GM21515 (cell line): ENCODE measurements at regions not wholly inside any gene's neighbourhood (a gene's known extent, or its start where the extent isn't known, plus 50 kb on each side); places are given as distances from the start of the nearest gene placed in this dataset.

Experiments
- ATAC-seq: cut with Tn5 transposase; IDR thresholded peaks from one replicate; pipeline ENCODE4 v1.9.1; 2021; ENCODE audit not compliant: unreplicated experiment

GRCh38 chr2:47315475-47315874, 53.6 kb upstream of the EPCAM start:
- no peak for ATAC-seq

GRCh38 chr2:47313728-47314127, 55.4 kb upstream of the EPCAM start:
- ATAC-seq = no peak

GRCh38 chr2:47313141-47313691, 55.9 kb upstream of the EPCAM start:
- ATAC-seq = no peak

DNA sequence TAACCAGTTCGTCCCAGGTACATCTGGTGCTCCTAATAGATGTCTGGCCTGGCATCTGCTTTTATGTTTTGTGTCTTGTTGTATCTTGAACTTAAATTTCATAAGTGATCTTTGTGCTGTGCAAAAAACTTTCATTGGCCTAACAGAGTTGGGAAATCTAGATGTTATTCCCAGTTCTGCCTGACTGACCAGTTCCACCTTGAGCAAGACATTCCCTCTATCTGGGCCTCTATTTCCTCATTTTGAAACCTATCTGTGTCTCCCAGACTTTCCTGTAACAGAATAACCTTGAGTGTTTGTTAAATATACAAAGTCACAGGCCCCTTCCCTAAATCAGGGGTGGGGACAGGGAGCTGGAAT, 56.6 kb upstream of the EPCAM start:
- no peak for ATAC-seq

DNA sequence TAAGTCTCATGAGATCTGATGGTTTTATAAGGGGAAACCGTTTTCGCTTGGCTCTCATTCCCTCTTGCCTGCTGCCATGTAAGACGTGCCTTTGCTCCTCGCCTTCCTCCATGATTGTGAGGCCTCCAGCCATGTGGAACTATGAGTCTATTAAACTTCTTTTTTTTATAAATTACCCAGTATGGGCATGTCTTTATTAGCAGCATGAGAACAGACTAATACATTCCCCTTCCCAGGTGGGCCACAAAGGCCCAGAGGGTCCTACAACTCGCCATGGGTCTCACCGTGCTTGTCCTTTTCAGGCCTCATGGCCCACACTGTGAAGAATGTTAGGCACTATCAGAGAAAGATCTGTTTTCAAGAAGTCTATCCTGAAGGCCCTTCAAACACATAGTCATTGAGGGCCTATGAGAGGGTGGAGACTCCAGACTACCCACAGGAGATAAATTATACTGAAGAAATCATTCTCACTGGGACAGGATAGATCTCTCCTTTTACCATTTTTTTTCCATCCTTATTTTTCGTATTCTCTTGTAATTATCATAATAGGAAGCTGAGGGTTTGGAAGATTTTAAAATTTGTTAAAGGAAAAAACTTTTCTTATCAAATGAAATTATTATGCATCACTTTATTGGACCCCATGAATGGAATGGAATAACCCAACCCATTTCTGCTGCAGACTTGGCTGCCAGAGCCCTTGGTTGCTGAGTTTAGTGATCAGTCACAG, 57.2 kb upstream of the EPCAM start:
- no peak for ATAC-seq

DNA sequence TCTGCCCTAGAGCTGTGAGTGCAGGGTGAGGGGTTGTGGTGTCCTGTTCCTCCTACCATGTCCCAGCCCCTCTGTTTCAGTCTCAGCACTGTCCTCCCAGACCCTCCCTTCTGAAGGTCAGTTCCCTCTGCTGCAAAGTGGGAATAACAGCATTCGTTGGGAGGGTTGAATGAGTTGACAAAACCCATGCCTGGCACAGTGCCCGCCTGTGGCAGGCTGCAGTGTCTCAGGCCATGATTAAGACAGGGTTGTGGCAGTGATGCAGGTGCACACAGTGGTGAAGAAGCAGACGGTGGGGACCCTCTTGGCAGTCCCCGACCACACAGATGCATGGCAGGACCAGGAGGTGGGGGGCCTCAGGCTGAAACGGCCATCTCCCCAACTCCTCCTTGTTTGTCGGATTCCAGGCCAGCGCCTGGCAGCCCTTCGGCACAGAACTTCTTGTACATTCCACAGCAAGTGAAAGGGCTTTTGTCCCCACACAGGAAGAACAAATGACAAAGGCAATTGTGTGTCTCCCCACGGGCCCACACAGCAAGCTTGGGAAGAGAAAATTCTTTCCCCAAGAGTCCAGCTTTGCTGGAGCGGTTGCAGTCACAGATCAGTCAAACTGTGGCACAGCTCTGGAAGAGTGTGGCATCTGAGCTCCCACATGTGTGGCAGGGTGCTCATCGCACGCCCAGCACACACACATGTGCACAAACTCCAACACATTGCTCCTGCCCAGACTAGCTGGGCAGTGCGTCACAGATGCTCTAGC, 58.1 kb upstream of the EPCAM start:
- ATAC-seq = peak; percentile 9

- ATAC-seq = peak; percentile 84
Measured at GRCh38 chr2:47309952-47310800, 58.9 kb upstream of the EPCAM start.

GRCh38 chr2:47309472-47309951, 59.6 kb upstream of the EPCAM start:
- ATAC-seq = peak; percentile 7

DNA sequence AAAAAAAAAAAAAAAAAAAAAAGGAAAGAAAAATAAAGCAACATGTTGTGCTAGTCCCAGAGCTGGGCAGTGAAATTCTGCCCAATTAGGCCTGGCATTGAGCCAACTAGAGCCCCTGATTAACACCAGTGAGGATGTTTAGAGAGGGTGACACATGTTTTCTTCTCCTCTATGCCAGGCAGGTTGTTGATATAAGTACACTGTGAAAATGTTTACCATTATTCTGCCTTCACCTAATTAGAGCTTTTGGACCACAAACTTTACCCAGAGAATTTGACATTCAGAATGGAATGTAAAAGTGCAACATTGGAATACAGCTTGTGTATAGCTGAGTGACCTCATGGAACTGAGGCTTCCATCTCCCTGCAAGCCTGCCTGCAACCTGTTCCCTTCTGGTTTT, 62.0 kb upstream of the EPCAM start:
- no peak for ATAC-seq

- ATAC-seq = no peak
Measured at GRCh38 chr2:47304654-47305053, 64.5 kb upstream of the EPCAM start.

DNA sequence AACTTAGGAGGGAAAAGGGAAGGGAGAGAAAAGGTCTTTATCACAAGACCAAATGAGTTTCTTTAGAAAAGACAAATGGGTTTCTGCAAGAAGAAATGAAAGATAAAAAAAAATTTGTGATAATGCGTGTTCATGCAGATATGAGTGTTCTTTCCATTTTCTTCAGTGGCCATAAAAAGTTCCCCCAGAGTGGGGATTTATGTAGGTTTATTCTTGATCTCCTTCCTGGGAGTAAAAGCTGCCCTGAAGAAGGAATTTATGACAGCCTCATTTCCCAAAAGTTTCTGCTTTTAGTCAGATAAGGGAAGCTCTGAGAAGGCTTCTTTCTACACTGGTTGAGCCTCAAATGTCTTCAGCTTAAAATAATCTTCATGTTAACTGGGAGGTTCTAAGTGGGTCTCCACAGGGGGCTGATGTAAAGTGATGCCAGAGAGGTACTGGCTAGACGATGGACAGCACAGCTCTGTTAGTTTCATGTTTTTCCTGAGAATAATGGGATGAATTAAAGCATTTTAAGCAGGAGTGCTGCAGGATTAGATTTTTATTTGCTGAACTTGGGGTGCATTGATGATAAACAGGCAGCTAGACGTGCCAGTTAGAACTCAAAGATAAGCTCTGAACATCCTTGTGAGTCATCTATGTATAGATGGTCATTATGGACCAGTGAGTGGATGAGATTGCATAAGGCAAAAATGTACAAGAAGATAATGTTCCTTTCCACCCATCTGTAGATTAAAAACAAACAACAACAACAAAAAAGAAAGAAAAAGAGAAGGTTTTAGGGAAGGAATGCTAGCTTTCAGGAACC, 65.6 kb upstream of the EPCAM start:
- no peak for ATAC-seq

DNA sequence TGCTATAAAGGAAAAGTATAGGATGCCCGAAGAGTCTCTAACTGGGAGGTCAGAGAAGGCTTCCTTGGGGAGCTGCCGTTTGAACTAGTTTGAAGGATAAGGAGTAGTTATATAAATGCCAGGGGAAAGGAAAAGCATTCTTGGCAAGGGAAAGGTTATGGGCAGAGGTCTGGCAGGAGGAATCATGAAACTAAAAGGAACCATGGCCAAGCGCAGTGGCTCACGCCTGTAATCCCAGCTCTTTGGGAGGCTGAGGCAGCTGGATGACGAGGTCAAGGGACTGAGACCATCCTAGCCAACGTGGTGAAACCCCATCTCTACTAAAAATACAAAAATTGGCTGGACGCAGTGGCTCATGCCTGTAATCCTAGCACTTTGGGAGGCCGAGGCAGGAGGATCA, 66.8 kb upstream of the EPCAM start:
- ATAC-seq = no peak

DNA sequence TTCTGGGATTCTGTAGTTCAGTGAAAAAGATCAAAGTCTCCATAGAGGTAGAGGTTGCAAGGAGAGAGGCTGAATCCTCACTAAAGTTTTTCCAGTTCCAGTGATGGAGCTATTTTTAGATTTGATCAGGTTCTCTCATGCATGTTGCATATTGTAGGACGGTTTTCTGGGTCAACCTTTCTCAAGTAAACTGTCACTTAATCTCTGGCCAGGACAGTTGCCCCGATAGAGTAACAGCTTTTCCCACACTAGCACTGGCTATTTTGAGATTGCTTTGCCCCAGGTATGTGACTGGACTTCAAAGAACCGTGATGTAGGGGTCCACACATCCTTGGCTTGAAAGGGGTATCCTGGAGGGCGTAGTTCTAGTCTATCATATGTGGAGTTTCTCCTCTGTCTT, 67.4 kb upstream of the EPCAM start:
- ATAC-seq = no peak

GRCh38 chr2:47301277-47301618, 67.9 kb upstream of the EPCAM start:
- ATAC-seq = peak; percentile 52

DNA sequence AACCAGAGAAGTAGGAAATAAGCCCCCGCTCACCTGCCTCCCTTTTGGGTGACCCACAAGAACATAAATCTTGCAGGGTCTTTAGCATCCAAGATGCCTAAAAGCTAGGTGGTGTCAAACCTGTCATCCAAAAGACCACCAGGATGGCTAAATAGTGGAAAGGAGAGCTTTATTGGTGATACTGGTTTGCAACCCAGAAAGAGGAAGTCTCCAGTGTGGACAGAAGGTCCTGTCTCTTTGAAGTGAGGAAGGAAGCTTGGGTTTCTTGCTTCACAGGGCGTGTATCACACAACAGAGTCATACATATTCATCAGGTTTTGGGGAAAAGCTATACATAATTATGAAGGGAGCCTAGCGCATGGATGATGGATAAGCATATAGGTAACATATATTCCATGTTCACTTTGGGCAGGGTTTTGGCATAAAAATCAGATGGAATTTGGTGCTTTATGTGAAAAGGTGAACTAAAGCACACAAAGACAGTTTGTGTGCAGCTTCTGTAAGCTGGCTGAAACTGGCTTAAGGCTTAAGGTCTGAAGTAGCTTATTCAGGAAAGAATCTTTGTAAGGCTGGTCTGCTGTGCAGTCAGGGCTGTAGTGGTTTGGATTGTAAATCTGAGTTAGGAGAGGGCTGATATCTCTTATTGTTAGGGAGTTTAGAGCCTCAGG, 68.4 kb upstream of the EPCAM start:
- peak; percentile 80 for ATAC-seq

DNA sequence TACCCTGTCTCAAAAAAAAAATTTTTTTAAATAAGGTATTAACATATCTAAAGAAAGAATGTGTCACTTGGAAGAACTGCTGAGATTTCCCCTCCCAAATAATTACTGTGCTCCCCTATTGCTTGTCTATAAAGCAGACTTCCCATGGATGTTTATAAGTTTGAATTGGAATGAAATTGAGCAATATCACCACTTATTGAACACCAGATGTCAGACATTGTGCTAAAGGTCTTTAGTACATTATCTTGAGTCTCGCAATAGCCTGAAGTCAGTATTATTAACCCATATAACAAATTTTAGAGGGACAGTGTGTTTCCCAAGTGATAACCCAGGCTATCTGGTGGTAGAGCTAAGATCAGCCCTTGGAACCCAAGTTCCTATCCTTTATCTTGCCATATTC, 69.0 kb upstream of the EPCAM start:
- ATAC-seq = no peak

DNA sequence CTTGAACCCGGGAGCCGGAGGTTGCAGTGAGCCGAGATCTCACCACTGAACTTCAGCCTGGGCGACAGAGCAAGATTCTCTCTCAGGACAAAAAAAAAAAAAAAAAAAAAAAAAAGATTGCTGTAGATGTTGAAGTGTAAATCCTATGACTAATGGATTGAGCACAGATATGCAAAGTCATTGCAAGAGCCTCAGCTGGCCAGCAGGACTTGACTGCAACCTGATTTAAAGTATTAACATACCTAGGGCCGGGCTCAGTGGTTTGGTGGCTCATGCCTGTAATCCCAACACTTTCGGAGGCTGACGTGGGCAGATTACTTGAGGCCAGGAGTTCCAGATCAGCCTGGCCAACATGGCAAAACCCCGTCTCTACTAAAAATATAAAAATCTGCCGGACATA, 69.6 kb upstream of the EPCAM start:
- ATAC-seq = no peak

GRCh38 chr2:47298771-47299170, 70.3 kb upstream of the EPCAM start:
- ATAC-seq = no peak

DNA sequence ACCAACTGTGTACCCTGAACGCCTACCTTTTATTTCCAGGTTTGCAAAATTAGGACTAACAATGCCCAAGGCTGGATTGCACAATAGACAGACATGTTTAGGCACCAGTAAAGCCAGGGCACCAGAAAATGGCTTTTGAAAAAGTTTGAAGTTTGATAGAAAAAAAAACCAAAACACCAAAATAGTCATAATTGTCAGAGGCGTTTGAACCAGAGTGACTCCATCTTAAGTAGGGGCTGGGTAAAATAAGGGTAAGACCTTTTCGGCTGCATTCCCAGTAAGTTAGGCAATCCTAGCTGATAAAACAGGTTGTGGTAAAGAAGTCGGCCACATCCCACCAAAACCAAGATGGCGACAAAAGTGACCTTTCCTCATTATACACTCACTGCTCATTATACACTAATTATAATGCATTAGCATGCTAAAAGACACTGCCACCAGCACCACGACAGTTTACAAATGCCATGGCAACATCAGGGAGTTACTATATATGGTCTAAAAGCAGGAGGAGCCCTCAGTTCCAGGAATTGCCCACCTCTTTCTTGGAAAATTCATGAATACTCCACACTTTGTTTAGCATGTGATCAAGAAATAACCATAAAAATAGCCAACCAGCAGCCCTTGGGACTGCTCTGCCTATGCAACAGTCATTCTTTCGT, 71.2 kb upstream of the EPCAM start:
- ATAC-seq = no peak
